ENCODE measurements at regions not wholly inside any gene's neighbourhood (a gene's known extent, or its start where the extent isn't known, plus 50 kb on each side); places are given as distances from the start of the nearest gene placed in this dataset.

DNA sequence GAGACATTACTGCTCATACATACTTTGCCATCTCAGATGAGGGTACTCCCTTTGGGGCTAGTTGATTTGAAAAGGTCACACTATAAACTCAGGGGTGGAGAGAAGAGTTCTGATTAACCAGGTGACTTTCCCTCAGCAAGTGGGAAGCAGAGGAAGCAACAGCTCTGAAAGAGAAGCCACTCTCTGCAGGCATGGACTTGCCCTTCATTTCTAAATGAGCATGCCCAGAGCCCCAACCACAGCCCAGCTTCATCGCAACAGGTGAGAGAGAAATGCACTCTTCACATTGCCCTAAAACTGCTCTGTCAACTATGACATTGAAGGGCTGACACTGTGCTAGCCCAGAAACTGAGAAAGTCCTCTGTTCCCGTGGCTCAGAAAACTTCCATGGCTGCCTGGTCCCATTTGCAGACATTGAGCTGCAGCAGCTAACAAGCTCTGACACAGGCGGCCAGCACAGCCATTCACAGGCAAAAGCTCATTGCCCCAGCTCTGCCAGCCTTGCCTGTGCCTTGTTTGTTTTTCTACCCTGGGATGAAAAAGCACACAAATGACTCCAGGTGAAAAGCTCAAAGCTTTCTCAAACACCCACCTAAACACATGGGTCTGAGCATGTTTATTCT is 419.8 kb upstream of the DYNLRB2 start:
- ATAC-seq (no peak), DNase-seq (ENCODE audit: low read depth, low spot score) (no peak)
- intact Hi-C loops (cut with micrococcal nuclease; ENCODE audit: unreplicated experiment): no loop called here
- H3K4me1 ChIP-seq (ENCODE audit: control insufficient read depth, insufficient read depth, low read length): no peaks in the 10 kb centered on the region
- no peaks in the 10 kb centered on the region for H3K27me3 ChIP-seq (ENCODE audit: control insufficient read depth, insufficient read depth, low read length)
- H3K36me3 ChIP-seq (ENCODE audit: control insufficient read depth, insufficient read depth, low read length): no peaks in the 10 kb centered on the region
- POLR2A ChIA-PET: no interaction called here
- CTCF ChIA-PET: no interaction called here
- TF ChIP-seq SIN3A (IDR thresholded peaks at IDR 0.05; ENCODE audit: borderline replicate concordance, insufficient read depth, low read depth, low read length) (no peak), POLR2AphosphoS5 (IDR thresholded peaks at IDR 0.05; ENCODE audit: low read depth, low read length) (no peak), TCF7L2 (IDR thresholded peaks at IDR 0.05; ENCODE audit: low read depth, low read length) (no peak)
- TF ChIP-seq, protein P1, sequence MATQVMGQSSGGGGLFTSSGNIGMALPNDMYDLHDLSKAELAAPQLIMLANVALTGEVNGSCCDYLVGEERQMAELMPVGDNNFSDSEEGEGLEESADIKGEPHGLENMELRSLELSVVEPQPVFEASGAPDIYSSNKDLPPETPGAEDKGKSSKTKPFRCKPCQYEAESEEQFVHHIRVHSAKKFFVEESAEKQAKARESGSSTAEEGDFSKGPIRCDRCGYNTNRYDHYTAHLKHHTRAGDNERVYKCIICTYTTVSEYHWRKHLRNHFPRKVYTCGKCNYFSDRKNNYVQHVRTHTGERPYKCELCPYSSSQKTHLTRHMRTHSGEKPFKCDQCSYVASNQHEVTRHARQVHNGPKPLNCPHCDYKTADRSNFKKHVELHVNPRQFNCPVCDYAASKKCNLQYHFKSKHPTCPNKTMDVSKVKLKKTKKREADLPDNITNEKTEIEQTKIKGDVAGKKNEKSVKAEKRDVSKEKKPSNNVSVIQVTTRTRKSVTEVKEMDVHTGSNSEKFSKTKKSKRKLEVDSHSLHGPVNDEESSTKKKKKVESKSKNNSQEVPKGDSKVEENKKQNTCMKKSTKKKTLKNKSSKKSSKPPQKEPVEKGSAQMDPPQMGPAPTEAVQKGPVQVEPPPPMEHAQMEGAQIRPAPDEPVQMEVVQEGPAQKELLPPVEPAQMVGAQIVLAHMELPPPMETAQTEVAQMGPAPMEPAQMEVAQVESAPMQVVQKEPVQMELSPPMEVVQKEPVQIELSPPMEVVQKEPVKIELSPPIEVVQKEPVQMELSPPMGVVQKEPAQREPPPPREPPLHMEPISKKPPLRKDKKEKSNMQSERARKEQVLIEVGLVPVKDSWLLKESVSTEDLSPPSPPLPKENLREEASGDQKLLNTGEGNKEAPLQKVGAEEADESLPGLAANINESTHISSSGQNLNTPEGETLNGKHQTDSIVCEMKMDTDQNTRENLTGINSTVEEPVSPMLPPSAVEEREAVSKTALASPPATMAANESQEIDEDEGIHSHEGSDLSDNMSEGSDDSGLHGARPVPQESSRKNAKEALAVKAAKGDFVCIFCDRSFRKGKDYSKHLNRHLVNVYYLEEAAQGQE (IDR thresholded peaks at IDR 0.05; ENCODE audit: insufficient read depth in 1 of 2, low read depth in 2 of 2, low read length in 1 of 2): no peak
- TF ChIP-seq, protein P2, sequence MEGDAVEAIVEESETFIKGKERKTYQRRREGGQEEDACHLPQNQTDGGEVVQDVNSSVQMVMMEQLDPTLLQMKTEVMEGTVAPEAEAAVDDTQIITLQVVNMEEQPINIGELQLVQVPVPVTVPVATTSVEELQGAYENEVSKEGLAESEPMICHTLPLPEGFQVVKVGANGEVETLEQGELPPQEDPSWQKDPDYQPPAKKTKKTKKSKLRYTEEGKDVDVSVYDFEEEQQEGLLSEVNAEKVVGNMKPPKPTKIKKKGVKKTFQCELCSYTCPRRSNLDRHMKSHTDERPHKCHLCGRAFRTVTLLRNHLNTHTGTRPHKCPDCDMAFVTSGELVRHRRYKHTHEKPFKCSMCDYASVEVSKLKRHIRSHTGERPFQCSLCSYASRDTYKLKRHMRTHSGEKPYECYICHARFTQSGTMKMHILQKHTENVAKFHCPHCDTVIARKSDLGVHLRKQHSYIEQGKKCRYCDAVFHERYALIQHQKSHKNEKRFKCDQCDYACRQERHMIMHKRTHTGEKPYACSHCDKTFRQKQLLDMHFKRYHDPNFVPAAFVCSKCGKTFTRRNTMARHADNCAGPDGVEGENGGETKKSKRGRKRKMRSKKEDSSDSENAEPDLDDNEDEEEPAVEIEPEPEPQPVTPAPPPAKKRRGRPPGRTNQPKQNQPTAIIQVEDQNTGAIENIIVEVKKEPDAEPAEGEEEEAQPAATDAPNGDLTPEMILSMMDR (IDR thresholded peaks at IDR 0.05): no peak
- in situ Hi-C loops (cut with HindIII; ENCODE audit: low pct_unique_long_range_greater_than_20kb, low sequenced_read_pairs): no loop called here
- H3K4me3 ChIP-seq (ENCODE audit: low read depth in 2 of 2, low read length in 2 of 2): no peak overlapping the region
- H3K27ac ChIP-seq (ENCODE audit: low read length): no peak overlapping the region
- no peaks in the 10 kb centered on the region for H3K9me3 ChIP-seq (ENCODE audit: control insufficient read depth, insufficient read depth, low read depth, low read length)
- BruUV-seq (replicated peaks): no TSS peak

DNA sequence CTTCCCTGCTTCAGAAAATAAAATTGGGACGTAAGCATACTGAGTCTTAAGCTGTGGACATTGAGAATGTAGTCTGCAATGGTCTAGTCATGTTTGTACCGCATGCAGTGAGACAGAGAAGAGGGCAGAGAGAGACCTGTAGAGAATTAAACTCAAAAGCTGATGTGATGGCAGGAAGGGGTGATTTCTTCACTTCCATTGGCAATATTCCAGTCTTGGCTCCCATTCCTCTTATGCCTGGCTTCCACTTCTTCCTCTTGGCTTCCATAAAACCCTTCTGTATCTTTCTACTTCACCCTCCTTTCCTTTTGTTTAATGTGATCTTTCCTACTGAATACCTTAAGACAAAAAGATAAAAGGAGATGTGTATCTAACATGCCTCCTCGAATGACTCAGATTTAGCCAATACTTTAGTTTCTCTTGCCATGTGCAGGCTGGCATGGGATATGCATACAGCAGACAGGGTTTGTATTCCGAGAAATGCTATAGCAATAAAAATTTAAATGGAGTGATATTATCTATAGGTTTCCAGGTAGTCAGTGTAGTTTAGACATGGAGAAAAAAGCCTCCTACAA is 423.1 kb upstream of the DYNLRB2 start:
- POLR2A ChIA-PET: no interaction called here
- H3K4me1 ChIP-seq (ENCODE audit: control insufficient read depth, insufficient read depth, low read length): no peaks in the 10 kb centered on the region
- DNase-seq (ENCODE audit: low read depth, low spot score) (no peak), ATAC-seq (no peak)
- intact Hi-C loops (cut with micrococcal nuclease; ENCODE audit: unreplicated experiment) (no loop called here), in situ Hi-C loops (cut with HindIII; ENCODE audit: low pct_unique_long_range_greater_than_20kb, low sequenced_read_pairs) (no loop called here)
- H3K4me3 ChIP-seq (ENCODE audit: low read depth in 2 of 2, low read length in 2 of 2): no peak overlapping the region
- no peak overlapping the region for H3K27ac ChIP-seq (ENCODE audit: low read length)
- no TSS peak for BruUV-seq (replicated peaks)
- H3K9me3 ChIP-seq (ENCODE audit: control insufficient read depth, insufficient read depth, low read depth, low read length): no peaks in the 10 kb centered on the region
- CTCF ChIA-PET: interaction anchor here (0.5 kb wide), 1 partner anchor 887 kb away, joined by 4 read pairs; no protein-coding TSS in a partner anchor
- no peaks in the 10 kb centered on the region for H3K27me3 ChIP-seq (ENCODE audit: control insufficient read depth, insufficient read depth, low read length)
- no peaks in the 10 kb centered on the region for H3K36me3 ChIP-seq (ENCODE audit: control insufficient read depth, insufficient read depth, low read length)
- TF ChIP-seq, protein P2 (IDR thresholded peaks at IDR 0.05): no peak
- no peak for TF ChIP-seq SIN3A (IDR thresholded peaks at IDR 0.05; ENCODE audit: borderline replicate concordance, insufficient read depth, low read depth, low read length)
- TF ChIP-seq, protein P1 (IDR thresholded peaks at IDR 0.05; ENCODE audit: insufficient read depth in 1 of 2, low read depth in 2 of 2, low read length in 1 of 2): no peak
- TF ChIP-seq POLR2AphosphoS5 (IDR thresholded peaks at IDR 0.05; ENCODE audit: low read depth, low read length): no peak
- TF ChIP-seq TCF7L2 (IDR thresholded peaks at IDR 0.05; ENCODE audit: low read depth, low read length): no peak
